ENCODE measurements at regions not wholly inside any gene's neighbourhood (a gene's known extent, or its start where the extent isn't known, plus 50 kb on each side); places are given as distances from the start of the nearest gene placed in this dataset.
A peak's percentile ranks its signal among the peaks of the same experiment; 100 is the strongest.

DNA sequence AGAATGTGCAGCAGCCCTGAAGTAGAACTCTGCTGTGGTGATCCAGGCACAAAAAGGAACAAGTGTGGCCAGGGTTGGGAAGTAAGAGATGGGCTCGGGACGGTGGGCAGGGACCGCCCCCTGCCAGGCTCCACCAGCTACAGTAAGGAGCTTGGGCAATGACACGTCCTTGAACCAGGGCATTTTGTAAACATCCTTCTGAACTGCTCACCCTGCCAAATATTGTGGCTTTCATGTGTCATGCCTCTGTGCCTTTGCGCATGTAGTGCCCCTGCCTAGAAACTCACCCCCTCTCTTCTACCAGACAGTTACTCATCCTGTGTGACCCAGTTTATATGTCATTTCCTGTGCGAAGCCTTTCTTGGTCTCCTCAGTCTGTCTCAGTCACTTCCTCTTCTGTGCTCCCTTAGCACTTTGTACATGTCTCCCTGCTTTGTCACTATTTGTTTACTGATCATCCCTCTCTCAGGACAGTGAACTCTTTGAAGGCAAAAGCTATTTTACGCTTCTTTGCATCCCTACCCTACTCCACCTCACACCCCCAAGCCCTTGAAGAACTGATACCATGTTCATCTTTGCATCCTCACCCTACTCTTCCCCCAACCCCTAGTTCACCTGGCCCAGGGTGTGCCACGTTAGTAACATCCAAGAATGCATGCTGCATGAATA, 108.9 kb upstream of the PLEKHG7 start:
- peak overlapping the region; percentile 38 for H3K27ac ChIP-seq
- no peaks in the 10 kb centered on the region for H3K36me3 ChIP-seq
- DNase-seq (ENCODE audit: extremely low spot score in 2 of 2): no peak

DNA sequence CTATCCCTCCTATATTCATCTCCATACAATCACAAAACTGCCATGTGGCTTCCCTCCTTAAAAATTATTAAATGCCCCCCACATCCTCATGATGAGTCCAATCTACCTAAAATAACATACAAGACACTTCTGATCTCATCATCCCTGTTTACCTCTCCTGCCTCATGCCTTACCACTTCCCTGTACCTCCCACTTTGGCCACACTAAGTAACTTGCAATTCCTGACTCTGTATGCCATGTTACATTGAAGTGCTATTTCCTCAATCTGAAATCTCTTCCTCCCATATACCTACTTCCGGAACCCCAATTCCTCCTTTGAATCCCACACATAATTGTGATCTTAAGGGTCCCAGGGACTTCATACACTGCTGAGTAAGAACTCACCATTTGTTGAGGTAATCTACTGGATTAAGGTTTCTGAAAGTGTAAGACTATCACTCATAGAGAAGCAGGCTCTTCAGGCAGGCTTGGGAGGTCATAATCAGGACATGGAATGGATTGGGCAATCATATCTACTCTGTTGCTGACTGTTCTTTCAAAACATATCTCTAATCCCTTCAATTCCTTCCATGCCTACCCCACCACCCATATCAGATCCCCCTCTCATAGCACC, 117.6 kb upstream of the PLEKHG7 start:
- no peaks in the 10 kb centered on the region for H3K36me3 ChIP-seq
- no peak overlapping the region for H3K4me3 ChIP-seq
- intact Hi-C loops (cut with DNase I): no loop called here
- H3K9me3 ChIP-seq: no peaks in the 10 kb centered on the region
- no peak for DNase-seq (ENCODE audit: extremely low spot score in 2 of 2)
- no peaks in the 10 kb centered on the region for H3K4me1 ChIP-seq
- TF ChIP-seq POLR2AphosphoS5 (IDR thresholded peaks at IDR 0.05; ENCODE audit: insufficient read depth in 1 of 2, low read depth in 1 of 2) (no peak), POLR2A (IDR thresholded peaks at IDR 0.05) (no peak)
- TF ChIP-seq, protein P1, sequence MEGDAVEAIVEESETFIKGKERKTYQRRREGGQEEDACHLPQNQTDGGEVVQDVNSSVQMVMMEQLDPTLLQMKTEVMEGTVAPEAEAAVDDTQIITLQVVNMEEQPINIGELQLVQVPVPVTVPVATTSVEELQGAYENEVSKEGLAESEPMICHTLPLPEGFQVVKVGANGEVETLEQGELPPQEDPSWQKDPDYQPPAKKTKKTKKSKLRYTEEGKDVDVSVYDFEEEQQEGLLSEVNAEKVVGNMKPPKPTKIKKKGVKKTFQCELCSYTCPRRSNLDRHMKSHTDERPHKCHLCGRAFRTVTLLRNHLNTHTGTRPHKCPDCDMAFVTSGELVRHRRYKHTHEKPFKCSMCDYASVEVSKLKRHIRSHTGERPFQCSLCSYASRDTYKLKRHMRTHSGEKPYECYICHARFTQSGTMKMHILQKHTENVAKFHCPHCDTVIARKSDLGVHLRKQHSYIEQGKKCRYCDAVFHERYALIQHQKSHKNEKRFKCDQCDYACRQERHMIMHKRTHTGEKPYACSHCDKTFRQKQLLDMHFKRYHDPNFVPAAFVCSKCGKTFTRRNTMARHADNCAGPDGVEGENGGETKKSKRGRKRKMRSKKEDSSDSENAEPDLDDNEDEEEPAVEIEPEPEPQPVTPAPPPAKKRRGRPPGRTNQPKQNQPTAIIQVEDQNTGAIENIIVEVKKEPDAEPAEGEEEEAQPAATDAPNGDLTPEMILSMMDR (IDR thresholded peaks at IDR 0.05): no peak
- no peak overlapping the region for H3K27ac ChIP-seq
- H3K27me3 ChIP-seq: no peaks in the 10 kb centered on the region

More for the DNA sequence above, 108.9 kb upstream of the PLEKHG7 start:
- intact Hi-C loops (cut with DNase I): loop anchor here (5.0 kb wide), 1 partner anchor 542 kb away; no protein-coding TSS in a partner anchor
- no peaks in the 10 kb centered on the region for H3K27me3 ChIP-seq
- no peak overlapping the region for H3K4me3 ChIP-seq
- TF ChIP-seq, protein P1 (IDR thresholded peaks at IDR 0.05): no peak
- TF ChIP-seq POLR2A (IDR thresholded peaks at IDR 0.05) (no peak), POLR2AphosphoS5 (IDR thresholded peaks at IDR 0.05; ENCODE audit: insufficient read depth in 1 of 2, low read depth in 1 of 2) (peak; percentile 31 to 42)
- H3K4me1 ChIP-seq: no peaks in the 10 kb centered on the region
- no peaks in the 10 kb centered on the region for H3K9me3 ChIP-seq

DNA sequence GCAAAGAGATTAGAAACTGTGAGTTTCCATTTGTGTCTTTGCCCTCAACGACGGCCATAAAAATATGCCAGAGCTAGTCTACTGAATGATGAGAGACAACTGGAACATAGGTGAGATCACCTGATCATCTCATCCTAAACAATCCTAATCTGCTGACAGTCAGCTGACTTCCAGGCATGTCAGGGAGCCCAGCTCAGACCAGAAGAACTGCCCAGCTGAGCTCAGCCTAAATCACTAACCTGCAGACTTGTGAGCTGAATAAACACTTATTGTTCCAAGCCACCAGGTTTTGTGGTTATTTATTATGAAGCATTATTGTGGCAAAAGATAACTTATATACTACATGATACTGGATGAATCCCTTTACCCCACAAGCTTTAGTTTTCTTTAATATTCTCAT, 118.9 kb upstream of the PLEKHG7 start:
- intact Hi-C loops (cut with DNase I): no loop called here
- Histone ChIP-seq H3K27ac (no peak overlapping the region), H3K4me1 (no peaks in the 10 kb centered on the region), H3K9me3 (no peaks in the 10 kb centered on the region), H3K36me3 (no peaks in the 10 kb centered on the region), H3K4me3 (no peak overlapping the region), H3K27me3 (no peaks in the 10 kb centered on the region)
- no peak for DNase-seq (ENCODE audit: extremely low spot score in 2 of 2)
- TF ChIP-seq, protein P1 (IDR thresholded peaks at IDR 0.05): no peak
- TF ChIP-seq POLR2AphosphoS5 (IDR thresholded peaks at IDR 0.05; ENCODE audit: insufficient read depth in 1 of 2, low read depth in 1 of 2) (no peak), POLR2A (IDR thresholded peaks at IDR 0.05) (no peak)

DNA sequence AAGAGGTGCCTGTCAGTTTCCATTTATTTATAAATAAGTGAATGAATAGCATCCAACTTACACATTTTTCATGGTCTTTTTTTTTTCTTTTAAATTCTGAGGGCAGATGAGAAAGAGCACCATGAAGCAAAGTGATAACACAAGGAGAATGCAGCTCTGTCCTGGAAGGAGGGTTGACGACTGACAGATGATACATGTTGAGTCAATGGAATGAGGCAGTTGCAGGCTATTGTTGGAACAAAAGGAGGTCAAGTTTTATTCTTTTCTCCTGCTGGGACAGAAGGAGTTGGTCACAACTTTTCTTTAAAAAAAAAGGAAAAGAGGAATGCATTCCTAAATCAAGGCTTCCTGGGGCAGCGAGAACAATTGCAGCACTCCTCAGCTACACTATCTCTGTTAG, 119.9 kb upstream of the PLEKHG7 start:
- Histone ChIP-seq H3K4me3 (no peak overlapping the region), H3K27me3 (no peaks in the 10 kb centered on the region)

More for the DNA sequence above, 119.9 kb upstream of the PLEKHG7 start:
- no peak overlapping the region for H3K27ac ChIP-seq
- no peak for DNase-seq (ENCODE audit: extremely low spot score in 2 of 2)
- H3K9me3 ChIP-seq: no peaks in the 10 kb centered on the region
- H3K36me3 ChIP-seq: no peaks in the 10 kb centered on the region
- TF ChIP-seq, protein P1 (IDR thresholded peaks at IDR 0.05): no peak
- no peak for TF ChIP-seq POLR2A (IDR thresholded peaks at IDR 0.05)
- no peak for TF ChIP-seq POLR2AphosphoS5 (IDR thresholded peaks at IDR 0.05; ENCODE audit: insufficient read depth in 1 of 2, low read depth in 1 of 2)
- intact Hi-C loops (cut with DNase I): no loop called here
- H3K4me1 ChIP-seq: no peaks in the 10 kb centered on the region
